ENCODE measurements at regions not wholly inside any gene's neighbourhood (a gene's known extent, or its start where the extent isn't known, plus 50 kb on each side); places are given as distances from the start of the nearest gene placed in this dataset.

DNA sequence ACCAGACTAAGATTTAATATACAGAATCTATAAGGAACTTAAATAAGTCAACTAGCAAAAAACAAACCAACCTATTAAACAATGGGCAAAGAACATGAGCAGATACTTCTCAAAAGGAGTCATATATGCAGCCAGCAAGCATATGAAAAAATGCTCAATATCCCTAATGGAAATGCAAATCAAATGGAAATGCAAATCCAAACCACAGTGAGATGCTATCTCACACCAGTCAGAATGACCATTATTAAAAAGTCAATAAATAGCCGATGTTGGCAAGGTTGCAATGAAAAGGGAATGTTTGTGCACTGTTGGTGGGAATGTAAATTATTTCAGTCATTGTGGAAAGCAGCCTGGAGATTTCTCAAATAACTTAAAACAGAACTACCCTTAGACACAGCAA is 97.0 kb upstream of the SLC6A14 start:
- H3K4me2 ChIP-seq (ENCODE audit: control insufficient read depth, extremely low read depth, insufficient read depth, low read depth, low read length), result no peak overlapping the region
- no peak for DNase-seq (ENCODE audit: low read depth, low spot score)
- H3K9me3 ChIP-seq (ENCODE audit: control insufficient read depth, low read depth, low read length), result no peaks in the 10 kb centered on the region
- no peaks in the 10 kb centered on the region for H3K4me1 ChIP-seq (ENCODE audit: control insufficient read depth, extremely low read depth, insufficient read depth, low read length)
- H3K27me3 ChIP-seq (ENCODE audit: control insufficient read depth, extremely low read depth, insufficient read depth, low read length), result peaks cover 3% of the 10 kb centered on the region
- no peak for TF ChIP-seq EZH2 (IDR thresholded peaks at IDR 0.05; ENCODE audit: low read length)
- TF ChIP-seq, protein P1, sequence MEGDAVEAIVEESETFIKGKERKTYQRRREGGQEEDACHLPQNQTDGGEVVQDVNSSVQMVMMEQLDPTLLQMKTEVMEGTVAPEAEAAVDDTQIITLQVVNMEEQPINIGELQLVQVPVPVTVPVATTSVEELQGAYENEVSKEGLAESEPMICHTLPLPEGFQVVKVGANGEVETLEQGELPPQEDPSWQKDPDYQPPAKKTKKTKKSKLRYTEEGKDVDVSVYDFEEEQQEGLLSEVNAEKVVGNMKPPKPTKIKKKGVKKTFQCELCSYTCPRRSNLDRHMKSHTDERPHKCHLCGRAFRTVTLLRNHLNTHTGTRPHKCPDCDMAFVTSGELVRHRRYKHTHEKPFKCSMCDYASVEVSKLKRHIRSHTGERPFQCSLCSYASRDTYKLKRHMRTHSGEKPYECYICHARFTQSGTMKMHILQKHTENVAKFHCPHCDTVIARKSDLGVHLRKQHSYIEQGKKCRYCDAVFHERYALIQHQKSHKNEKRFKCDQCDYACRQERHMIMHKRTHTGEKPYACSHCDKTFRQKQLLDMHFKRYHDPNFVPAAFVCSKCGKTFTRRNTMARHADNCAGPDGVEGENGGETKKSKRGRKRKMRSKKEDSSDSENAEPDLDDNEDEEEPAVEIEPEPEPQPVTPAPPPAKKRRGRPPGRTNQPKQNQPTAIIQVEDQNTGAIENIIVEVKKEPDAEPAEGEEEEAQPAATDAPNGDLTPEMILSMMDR (optimal IDR thresholded peaks at IDR 0.05 in 1 of 3, IDR thresholded peaks at IDR 0.05 in 1 of 3, conservative IDR thresholded peaks at IDR 0.05 in 1 of 3; ENCODE audit: extremely low read depth in 1 of 3, insufficient read depth in 2 of 3, low read length in 3 of 3), result no peak
- H4K20me1 ChIP-seq (ENCODE audit: control insufficient read depth, extremely low read depth, insufficient read depth, low read length), result no peaks in the 10 kb centered on the region
- no peak for FAIRE-seq
- H3K27ac ChIP-seq (ENCODE audit: control insufficient read depth, insufficient read depth, low read length), result no peak overlapping the region
- no peaks in the 10 kb centered on the region for H3K36me3 ChIP-seq (ENCODE audit: control insufficient read depth in 2 of 2, extremely low read depth in 1 of 2, insufficient read depth in 2 of 2, low read length in 2 of 2)
- H3K79me2 ChIP-seq (ENCODE audit: control insufficient read depth, insufficient read depth, low read length), result no peaks in the 10 kb centered on the region
- dilution Hi-C loops (cut with MboI; ENCODE audit: extremely low pct_ligation_motif_present, low sequenced_read_pairs), result no loop called here
- no peak overlapping the region for H3K9ac ChIP-seq (ENCODE audit: control insufficient read depth, extremely low read depth, insufficient read depth, low read length)
- no peak overlapping the region for H2AFZ ChIP-seq (ENCODE audit: control insufficient read depth, low read length)
- H3K4me3 ChIP-seq (ENCODE audit: control insufficient read depth in 2 of 3, extremely low read depth in 1 of 3, insufficient read depth in 2 of 3, low read depth in 1 of 3, low read length in 3 of 3), result no peak overlapping the region
- H3K9me1 ChIP-seq (ENCODE audit: control insufficient read depth, extremely low read depth, insufficient read depth, low read length), result no peaks in the 10 kb centered on the region

DNA sequence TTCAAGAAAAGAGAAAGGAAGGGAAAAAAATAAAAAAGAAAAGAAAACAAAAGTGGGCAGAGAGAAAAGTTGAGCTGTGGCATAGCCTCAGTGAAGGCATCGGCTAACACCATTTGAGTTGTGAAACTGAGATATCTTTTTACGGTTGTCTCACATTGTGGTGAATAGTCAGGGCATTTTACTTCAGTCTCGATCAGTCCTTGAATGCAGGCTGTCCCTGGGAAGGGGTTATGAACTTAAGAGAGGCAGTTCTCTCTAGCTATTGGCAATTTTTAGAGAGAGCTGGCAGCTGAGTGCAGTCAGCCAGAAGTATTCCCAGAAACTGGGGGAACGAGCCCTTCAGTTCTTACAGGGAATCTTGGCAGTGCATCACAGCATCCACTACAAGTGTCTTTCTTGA is 93.5 kb upstream of the SLC6A14 start:
- dilution Hi-C loops (cut with MboI; ENCODE audit: extremely low pct_ligation_motif_present, low sequenced_read_pairs), result no loop called here

More for the DNA sequence above, 93.5 kb upstream of the SLC6A14 start:
- no peak overlapping the region for H2AFZ ChIP-seq (ENCODE audit: control insufficient read depth, low read length)
- H3K4me2 ChIP-seq (ENCODE audit: control insufficient read depth, extremely low read depth, insufficient read depth, low read depth, low read length), result no peak overlapping the region
- H3K4me3 ChIP-seq (ENCODE audit: control insufficient read depth in 2 of 3, extremely low read depth in 1 of 3, insufficient read depth in 2 of 3, low read depth in 1 of 3, low read length in 3 of 3), result no peak overlapping the region
- DNase-seq (ENCODE audit: low read depth, low spot score) (no peak), FAIRE-seq (no peak)
- TF ChIP-seq, protein P1 (optimal IDR thresholded peaks at IDR 0.05 in 1 of 3, IDR thresholded peaks at IDR 0.05 in 1 of 3, conservative IDR thresholded peaks at IDR 0.05 in 1 of 3; ENCODE audit: extremely low read depth in 1 of 3, insufficient read depth in 2 of 3, low read length in 3 of 3), result no peak
- no peak for TF ChIP-seq EZH2 (IDR thresholded peaks at IDR 0.05; ENCODE audit: low read length)
- no peaks in the 10 kb centered on the region for H3K9me3 ChIP-seq (ENCODE audit: control insufficient read depth, low read depth, low read length)
- H3K27ac ChIP-seq (ENCODE audit: control insufficient read depth, insufficient read depth, low read length), result no peak overlapping the region
- no peaks in the 10 kb centered on the region for H3K9me1 ChIP-seq (ENCODE audit: control insufficient read depth, extremely low read depth, insufficient read depth, low read length)
- no peaks in the 10 kb centered on the region for H3K4me1 ChIP-seq (ENCODE audit: control insufficient read depth, extremely low read depth, insufficient read depth, low read length)
- no peak overlapping the region for H3K9ac ChIP-seq (ENCODE audit: control insufficient read depth, extremely low read depth, insufficient read depth, low read length)
- H3K79me2 ChIP-seq (ENCODE audit: control insufficient read depth, insufficient read depth, low read length), result no peaks in the 10 kb centered on the region
- peaks cover 10% of the 10 kb centered on the region for H3K27me3 ChIP-seq (ENCODE audit: control insufficient read depth, extremely low read depth, insufficient read depth, low read length)
- no peaks in the 10 kb centered on the region for H3K36me3 ChIP-seq (ENCODE audit: control insufficient read depth in 2 of 2, extremely low read depth in 1 of 2, insufficient read depth in 2 of 2, low read length in 2 of 2)
- no peaks in the 10 kb centered on the region for H4K20me1 ChIP-seq (ENCODE audit: control insufficient read depth, extremely low read depth, insufficient read depth, low read length)
